Testis (tissue), 2 donors: ENCODE measurements at regions not wholly inside any gene's neighbourhood (a gene's known extent, or its start where the extent isn't known, plus 50 kb on each side); places are given as distances from the start of the nearest gene placed in this dataset.
"Not testable (repeated sequence)": the region's sequence is repeated elsewhere in the genome, so short reads cannot be mapped to it uniquely, and the experiment has no call there.

Source experiments
- DNase-seq: peaks from one replicate; pipeline ENCODE4 v3.0.0-alpha.2; 2019
- H3K27ac ChIP-seq, 2 donors: fragments of 200-600 bp; sonication (generic); one replicate each; pipeline ENCODE4 v1.5.1; 2019
- H3K27me3 ChIP-seq: fragments of 200-600 bp; sonication (generic); one replicate; pipeline ENCODE4 v1.5.1; 2019
- H3K36me3 ChIP-seq: fragments of 200-600 bp; sonication (generic); one replicate; pipeline ENCODE4 v1.5.1; 2017; ENCODE audit warnings: low read depth; ENCODE audit errors: missing control alignments
- H3K4me1 ChIP-seq: fragments of 200-600 bp; sonication (generic); one replicate; pipeline ENCODE4 v1.5.1; 2019
- H3K4me3 ChIP-seq, 2 donors: fragments of 200-600 bp; sonication (generic); one replicate each; pipeline ENCODE4 v1.5.1; 2017 to 2019
- H3K9me3 ChIP-seq: fragments of 200-600 bp; sonication (generic); one replicate; pipeline ENCODE4 v1.5.1; 2017
- POLR2A ChIP-seq: fragments of 450-650 bp; IDR thresholded peaks from one replicate; pipeline ENCODE4 v1.6.1; 2017; ENCODE audit warnings: antibody characterized with exemption, mild to moderate bottlenecking, moderate library complexity
- WGBS, 2 donors: methylation state at CpG; one replicate each; pipeline ENCODE4 v1.1.5; 2018; 5-methylcytosine and 5-hydroxymethylcytosine counted together
- intact Hi-C: fragments of 100-400 bp; cut with DNase I; formaldehyde crosslinking; loops from one replicate; pipeline ENCODE4 v1.15.1; 2023; ENCODE audit warnings: low total_unique reads
- TF ChIP-seq, protein P1 (sequence below), 3 experiments: fragments of 450-650 bp in 2 of 3; fragments of 200-600 bp in 1 of 3; sonication (generic) in 1 of 3; IDR thresholded peaks; one replicate each; pipeline ENCODE4 v1.5.1; 2016 to 2019; ENCODE audit warnings: antibody characterized with exemption in 3 of 3, mild to moderate bottlenecking in 2 of 3, moderate library complexity in 1 of 3

DNA sequence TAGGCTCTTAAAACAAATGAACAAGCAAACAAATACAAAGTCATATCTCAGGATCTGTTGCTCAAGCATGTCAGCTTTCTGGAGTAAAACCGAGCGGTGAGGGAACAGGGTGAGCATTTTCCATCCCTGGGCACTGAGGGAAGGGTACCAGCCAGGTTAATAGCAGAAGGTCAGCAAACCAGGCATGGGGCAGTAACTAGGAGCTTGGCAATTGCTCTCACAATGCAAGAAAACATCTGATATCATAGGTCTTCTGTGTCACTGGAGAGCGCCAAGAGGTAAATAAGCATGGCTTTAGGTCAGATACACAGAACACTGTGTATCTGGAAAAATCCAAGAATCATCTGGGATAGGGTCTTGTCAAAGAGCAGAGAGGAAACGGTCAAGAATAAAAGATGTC, 521.7 kb upstream of the AUTS2 start:
- 73 to 78% methylated on average over 4 of the region's 4 CpGs for WGBS, 2 donors
- Histone ChIP-seq H3K27me3 (no peaks in the 10 kb centered on the region), H3K4me1 (no peaks in the 10 kb centered on the region), H3K36me3 (no peaks in the 10 kb centered on the region), H3K4me3 (no peak overlapping the region), H3K9me3 (no peaks in the 10 kb centered on the region), H3K27ac (no peak overlapping the region)
- no peak for TF ChIP-seq POLR2A
- TF ChIP-seq, protein P1, sequence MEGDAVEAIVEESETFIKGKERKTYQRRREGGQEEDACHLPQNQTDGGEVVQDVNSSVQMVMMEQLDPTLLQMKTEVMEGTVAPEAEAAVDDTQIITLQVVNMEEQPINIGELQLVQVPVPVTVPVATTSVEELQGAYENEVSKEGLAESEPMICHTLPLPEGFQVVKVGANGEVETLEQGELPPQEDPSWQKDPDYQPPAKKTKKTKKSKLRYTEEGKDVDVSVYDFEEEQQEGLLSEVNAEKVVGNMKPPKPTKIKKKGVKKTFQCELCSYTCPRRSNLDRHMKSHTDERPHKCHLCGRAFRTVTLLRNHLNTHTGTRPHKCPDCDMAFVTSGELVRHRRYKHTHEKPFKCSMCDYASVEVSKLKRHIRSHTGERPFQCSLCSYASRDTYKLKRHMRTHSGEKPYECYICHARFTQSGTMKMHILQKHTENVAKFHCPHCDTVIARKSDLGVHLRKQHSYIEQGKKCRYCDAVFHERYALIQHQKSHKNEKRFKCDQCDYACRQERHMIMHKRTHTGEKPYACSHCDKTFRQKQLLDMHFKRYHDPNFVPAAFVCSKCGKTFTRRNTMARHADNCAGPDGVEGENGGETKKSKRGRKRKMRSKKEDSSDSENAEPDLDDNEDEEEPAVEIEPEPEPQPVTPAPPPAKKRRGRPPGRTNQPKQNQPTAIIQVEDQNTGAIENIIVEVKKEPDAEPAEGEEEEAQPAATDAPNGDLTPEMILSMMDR (IDR thresholded peaks at IDR 0.05), result no peak
- intact Hi-C loops, result no loop called here
- DNase-seq, result no peak

DNA sequence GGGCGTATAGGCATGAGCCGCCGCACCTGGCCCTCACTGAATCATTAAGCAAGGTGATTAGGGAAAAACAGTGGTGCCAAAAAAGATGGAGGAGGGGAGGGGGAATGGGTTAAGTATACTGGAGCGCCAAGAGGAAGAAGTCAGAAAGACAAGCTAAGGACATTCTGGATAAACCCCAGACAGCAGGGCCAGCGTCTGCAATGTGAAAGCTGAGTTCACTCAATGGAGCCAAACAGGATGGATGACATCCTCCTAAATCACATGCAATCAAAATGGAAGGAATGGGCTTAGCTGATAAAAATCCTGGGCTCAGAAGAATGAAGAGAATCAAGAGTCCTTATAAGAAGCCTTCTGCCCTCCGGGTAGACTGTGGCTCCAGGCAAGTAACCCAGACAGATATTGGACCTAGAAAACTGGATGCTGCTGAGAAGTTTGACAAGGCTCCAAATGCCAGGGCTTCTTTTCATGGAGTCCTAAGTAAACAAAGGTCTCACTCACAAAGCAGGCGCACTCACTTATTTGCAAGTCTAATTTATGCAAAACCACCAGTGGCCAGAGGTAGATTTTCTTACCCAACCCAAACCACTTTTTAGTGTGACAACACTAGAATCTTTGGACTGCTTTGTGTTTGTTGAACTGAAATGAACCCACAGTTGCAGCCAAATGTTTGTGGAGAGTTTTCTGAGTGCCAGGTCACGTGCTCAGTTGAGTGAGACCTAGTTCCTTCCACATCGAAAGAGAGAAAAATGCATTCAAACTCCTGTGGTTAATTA, 519.1 kb upstream of the AUTS2 start:
- Histone ChIP-seq H3K36me3 (no peaks in the 10 kb centered on the region), H3K27me3 (no peaks in the 10 kb centered on the region), H3K4me1 (no peaks in the 10 kb centered on the region), H3K4me3 (no peak overlapping the region), H3K27ac (no peak overlapping the region), H3K9me3 (no peaks in the 10 kb centered on the region)
- WGBS, 2 donors, result 69 to 76% methylated on average over 9 of the region's 9 CpGs
- intact Hi-C loops, result no loop called here
- TF ChIP-seq, protein P1 (IDR thresholded peaks at IDR 0.05), result no peak
- TF ChIP-seq POLR2A, result no peak
- DNase-seq, result peak; percentile 59

DNA sequence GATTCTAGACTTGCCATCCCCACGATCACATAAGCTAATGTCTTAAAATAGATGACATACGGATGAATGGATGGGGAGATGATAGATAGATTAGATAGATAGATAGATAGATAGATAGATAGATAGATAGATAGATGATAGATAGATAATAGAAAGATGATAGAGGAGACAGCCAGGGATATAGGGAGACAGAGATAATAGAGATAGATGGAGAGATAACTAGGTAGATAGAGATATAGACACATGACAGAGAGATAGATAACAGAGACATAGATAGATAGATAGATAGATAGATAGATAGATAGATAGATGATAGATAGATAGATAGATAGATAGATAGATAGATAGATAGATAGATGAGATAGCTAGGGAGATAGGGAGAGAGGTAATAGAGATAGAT, 511.0 kb upstream of the AUTS2 start:
- H3K9me3 ChIP-seq, H3K27me3 ChIP-seq, H3K4me1 ChIP-seq, H3K4me3 ChIP-seq, DNase-seq, intact Hi-C loops, H3K27ac ChIP-seq, H3K36me3 ChIP-seq: not testable (repeated sequence)
- 87% methylated on average over 2 of the region's 2 CpGs for WGBS, 2 donors

DNA sequence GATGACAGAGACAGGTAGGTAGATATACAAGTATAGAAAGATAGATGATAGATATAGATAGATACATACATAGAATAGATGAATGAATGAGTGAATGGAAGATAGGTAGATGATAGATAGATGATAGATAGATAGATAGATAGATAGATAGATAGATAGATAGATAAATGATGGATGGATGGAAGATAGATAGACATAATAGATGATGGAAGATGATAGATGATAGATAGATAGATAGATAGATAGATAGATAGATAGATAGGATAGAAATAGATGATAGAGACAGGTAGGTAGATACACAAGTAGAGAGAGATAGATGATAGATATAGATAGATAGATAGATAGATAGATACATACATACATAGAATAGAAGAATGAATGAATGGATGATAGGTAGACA, 510.1 kb upstream of the AUTS2 start:
- no peak overlapping the region for H3K4me3 ChIP-seq
- intact Hi-C loops, result no loop called here

DNA sequence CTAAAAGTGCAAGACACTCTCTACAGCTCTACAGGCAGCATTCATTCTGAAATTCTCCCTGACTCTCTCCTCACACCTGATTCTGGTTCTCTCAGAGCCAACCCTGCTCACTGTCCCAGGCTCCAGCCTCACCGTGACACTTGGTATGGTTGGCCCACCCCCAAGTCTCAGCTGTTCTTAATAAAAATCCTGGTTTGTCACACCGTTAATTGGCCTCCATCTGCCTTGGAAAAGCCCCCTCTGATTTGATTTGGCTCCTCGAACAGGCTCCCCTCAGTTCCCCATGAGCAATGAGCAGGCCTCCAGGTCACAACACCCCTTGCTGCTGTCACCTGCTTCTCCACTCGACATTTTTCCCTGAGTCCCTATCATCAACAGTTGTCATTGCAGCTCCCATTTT, 507.3 kb upstream of the AUTS2 start:
- Histone ChIP-seq H3K9me3 (no peaks in the 10 kb centered on the region), H3K4me1 (no peaks in the 10 kb centered on the region), H3K27ac (no peak overlapping the region), H3K36me3 (no peaks in the 10 kb centered on the region), H3K27me3 (no peaks in the 10 kb centered on the region), H3K4me3 (no peak overlapping the region)
- WGBS, 2 donors, result 67 to 81% methylated on average over 4 of the region's 4 CpGs
- DNase-seq, result no peak
- TF ChIP-seq POLR2A, result no peak
- TF ChIP-seq, protein P1 (IDR thresholded peaks at IDR 0.05), result no peak
- intact Hi-C loops, result no loop called here

More for the DNA sequence above, 510.1 kb upstream of the AUTS2 start:
- H3K27me3 ChIP-seq, result no peaks in the 10 kb centered on the region
- H3K4me1 ChIP-seq, result no peaks in the 10 kb centered on the region
- no peaks in the 10 kb centered on the region for H3K36me3 ChIP-seq
- DNase-seq, result no peak
- TF ChIP-seq POLR2A, result no peak
- TF ChIP-seq, protein P1 (IDR thresholded peaks at IDR 0.05), result no peak
- no peak overlapping the region for H3K27ac ChIP-seq
- H3K9me3 ChIP-seq, result no peaks in the 10 kb centered on the region
